H1 (cell line): ENCODE measurements at regions not wholly inside any gene's neighbourhood (a gene's known extent, or its start where the extent isn't known, plus 50 kb on each side); places are given as distances from the start of the nearest gene placed in this dataset.

ENCODE experiments used
- CBX5 ChIP-seq: fragments of 300-800, 300-1000 bp; sonication (generic); IDR thresholded peaks from 2 replicates; pipeline ENCODE4 v1.7.1; 2016; ENCODE audit warnings: antibody characterized with exemption, low read length, low read depth
- FOSL1 ChIP-seq: IDR thresholded peaks from 2 replicates; pipeline ENCODE4 v1.6.1; 2011; ENCODE audit warnings: mild to moderate bottlenecking, low read depth, low read length, moderate library complexity; ENCODE audit not compliant: insufficient read depth
- JUND ChIP-seq: IDR thresholded peaks from 2 replicates; pipeline ENCODE4 v1.6.1; 2011; ENCODE audit warnings: mild to moderate bottlenecking, improper control_type of control experiment, low read length
- KDM4A ChIP-seq: IDR thresholded peaks from one replicate; pipeline ENCODE4 v1.7.1; 2012; ENCODE audit warnings: low read depth, mild to moderate bottlenecking, moderate library complexity, low read length, inconsistent platforms; ENCODE audit not compliant: severe bottlenecking
- KDM5A ChIP-seq: fragments of 200-600 bp; IDR thresholded peaks from 2 replicates; pipeline ENCODE4 v1.7.1; 2012; ENCODE audit warnings: mild to moderate bottlenecking, low read length, inconsistent platforms, mixed read lengths
- SUZ12 ChIP-seq: fragments of 200-600 bp; sonication (generic); IDR thresholded peaks from 2 replicates; pipeline ENCODE4 v1.6.1; 2012; ENCODE audit warnings: mild to moderate bottlenecking, inconsistent platforms, low read length, moderate library complexity, mixed read lengths
- USF2 ChIP-seq: IDR thresholded peaks from 2 replicates; pipeline ENCODE4 v1.6.1; 2011; ENCODE audit warnings: low read length, improper control_type of control experiment

GRCh38 chr4:158998624-158999023 lies 104.3 kb upstream of the RAPGEF2 start (continued):
- TF ChIP-seq KDM4A (no peak), USF2 (no peak), JUND (no peak), CBX5 (no peak), SUZ12 (no peak), KDM5A (no peak), FOSL1 (no peak)
